ENCODE measurements at regions not wholly inside any gene's neighbourhood (a gene's known extent, or its start where the extent isn't known, plus 50 kb on each side); places are given as distances from the start of the nearest gene placed in this dataset.

GRCh38 chr4:176013476-176014247, 52.0 kb upstream of the WDR17 start:
- no peak for DNase-seq

- no peak for DNase-seq
These were observed 51.0 kb upstream of the WDR17 start for GRCh38 chr4:176014583-176015108.

Data from retina (tissue), 1 donor.